T-helper 2 cell treated with Interferon-gamma antibody and Interleukin-4, amounts not matched to agents 5 μg/mL and 100 μg/mL, for 36 hours (primary cell): ENCODE measurements at regions not wholly inside any gene's neighbourhood (a gene's known extent, or its start where the extent isn't known, plus 50 kb on each side); places are given as distances from the start of the nearest gene placed in this dataset.
A peak's percentile ranks its signal among the peaks of the same experiment; 100 is the strongest.

Experiments used
- DNase-seq: peaks from one replicate; pipeline ENCODE4 v3.0.0; 2021; ENCODE audit warnings: low spot score
- H3K27ac Mint-ChIP-seq: one replicate; pipeline ENCODE4 v1.8.0; 2021; ENCODE audit warnings: mild to moderate bottlenecking, mixed read lengths
- H3K27me3 Mint-ChIP-seq: one replicate; pipeline ENCODE4 v1.8.0; 2021; ENCODE audit warnings: low read depth, mixed read lengths
- H3K36me3 Mint-ChIP-seq: one replicate; pipeline ENCODE4 v1.8.0; 2021; ENCODE audit warnings: low read depth, mixed read lengths
- H3K4me1 Mint-ChIP-seq: one replicate; pipeline ENCODE4 v1.8.0; 2021; ENCODE audit warnings: low read depth, mixed read lengths
- H3K4me3 Mint-ChIP-seq: one replicate; pipeline ENCODE4 v1.8.0; 2022; ENCODE audit warnings: mild to moderate bottlenecking, moderate library complexity, mixed read lengths
- H3K9me3 Mint-ChIP-seq: one replicate; pipeline ENCODE4 v1.8.0; 2021; ENCODE audit warnings: mixed read lengths

DNA sequence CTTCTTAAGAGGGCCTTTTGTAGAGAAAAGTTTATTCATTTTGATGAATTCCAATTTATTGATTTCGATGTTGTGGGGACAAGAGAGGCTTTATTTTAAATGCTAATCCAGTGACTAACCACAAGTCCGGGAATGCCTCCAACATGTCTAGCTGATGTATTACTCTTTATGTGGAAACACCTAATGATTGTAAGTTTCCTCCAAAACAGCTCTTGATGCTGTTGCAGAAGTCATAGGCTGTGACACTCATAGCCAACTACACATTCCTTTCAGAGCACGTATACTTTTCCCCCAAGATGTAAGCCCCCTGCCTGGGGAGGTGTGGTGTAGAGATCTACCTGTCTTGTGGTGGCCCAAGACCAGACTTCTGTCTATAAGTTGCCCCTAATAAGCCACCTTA is 61.3 kb upstream of the RNF24 start:
- H3K9me3 Mint-ChIP-seq, result peaks cover 3% of the 10 kb centered on the region
- H3K4me1 Mint-ChIP-seq, result peaks cover 46% of the 10 kb centered on the region
- DNase-seq, result no peak
- H3K27me3 Mint-ChIP-seq, result no peaks in the 10 kb centered on the region
- peaks cover 3% of the 10 kb centered on the region for H3K36me3 Mint-ChIP-seq
- H3K4me3 Mint-ChIP-seq, result no peak overlapping the region
- H3K27ac Mint-ChIP-seq, result no peak overlapping the region

- H3K4me3 Mint-ChIP-seq, result no peak overlapping the region
- DNase-seq, result no peak
- no peaks in the 10 kb centered on the region for H3K9me3 Mint-ChIP-seq
- H3K4me1 Mint-ChIP-seq, result peaks cover 43% of the 10 kb centered on the region
- H3K27ac Mint-ChIP-seq, result no peak overlapping the region
- no peaks in the 10 kb centered on the region for H3K27me3 Mint-ChIP-seq
- no peaks in the 10 kb centered on the region for H3K36me3 Mint-ChIP-seq
Measured at GRCh38 chr20:4076033-4076432, 60.7 kb upstream of the RNF24 start.

DNA sequence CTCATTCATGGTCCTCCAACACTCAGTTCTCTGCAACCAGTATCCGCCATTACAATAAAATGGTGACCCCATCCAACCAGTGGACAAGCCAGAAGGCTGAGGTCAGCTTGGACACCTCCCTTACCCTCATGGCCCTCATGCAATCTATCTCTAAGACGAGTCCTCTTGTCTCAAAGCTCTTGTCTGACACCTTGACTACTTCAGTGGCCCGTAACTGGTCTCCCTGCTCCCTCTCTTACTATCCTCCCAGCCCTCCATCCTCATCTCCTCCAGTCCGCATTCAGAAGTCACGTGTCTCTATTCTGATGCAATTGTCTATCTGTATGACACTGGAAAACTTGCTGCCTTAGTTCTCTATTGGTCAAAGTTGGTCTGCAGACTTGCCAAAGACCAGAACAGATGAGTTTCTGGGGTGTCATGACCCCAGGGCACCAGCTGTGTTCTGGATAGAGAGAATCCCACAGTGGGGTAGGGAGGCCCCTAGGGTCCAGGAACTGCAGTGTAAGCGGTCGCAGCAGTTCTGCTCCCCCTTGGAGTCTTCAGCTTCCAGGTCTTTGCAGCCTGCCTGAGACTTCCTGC is 59.6 kb upstream of the RNF24 start:
- no peak for DNase-seq
- peaks cover 1% of the 10 kb centered on the region for H3K9me3 Mint-ChIP-seq
- no peaks in the 10 kb centered on the region for H3K36me3 Mint-ChIP-seq
- H3K4me1 Mint-ChIP-seq, result peaks cover 43% of the 10 kb centered on the region
- no peak overlapping the region for H3K27ac Mint-ChIP-seq
- no peaks in the 10 kb centered on the region for H3K27me3 Mint-ChIP-seq
- no peak overlapping the region for H3K4me3 Mint-ChIP-seq

- peak overlapping the region; percentile 9 for H3K27ac Mint-ChIP-seq
- no peaks in the 10 kb centered on the region for H3K36me3 Mint-ChIP-seq
Measured at GRCh38 chr20:4073852-4074741, 58.7 kb upstream of the RNF24 start.

GRCh38 chr20:4071178-4071693 is 55.9 kb upstream of the RNF24 start:
- H3K9me3 Mint-ChIP-seq, result peaks cover 4% of the 10 kb centered on the region
- H3K27ac Mint-ChIP-seq, result no peak overlapping the region

More at GRCh38 chr20:4073852-4074741, 58.7 kb upstream of the RNF24 start:
- no peak overlapping the region for H3K4me3 Mint-ChIP-seq
- peaks cover 40% of the 10 kb centered on the region for H3K4me1 Mint-ChIP-seq
- no peak for DNase-seq
- H3K27me3 Mint-ChIP-seq, result no peaks in the 10 kb centered on the region
- H3K9me3 Mint-ChIP-seq, result peaks cover 4% of the 10 kb centered on the region

DNA sequence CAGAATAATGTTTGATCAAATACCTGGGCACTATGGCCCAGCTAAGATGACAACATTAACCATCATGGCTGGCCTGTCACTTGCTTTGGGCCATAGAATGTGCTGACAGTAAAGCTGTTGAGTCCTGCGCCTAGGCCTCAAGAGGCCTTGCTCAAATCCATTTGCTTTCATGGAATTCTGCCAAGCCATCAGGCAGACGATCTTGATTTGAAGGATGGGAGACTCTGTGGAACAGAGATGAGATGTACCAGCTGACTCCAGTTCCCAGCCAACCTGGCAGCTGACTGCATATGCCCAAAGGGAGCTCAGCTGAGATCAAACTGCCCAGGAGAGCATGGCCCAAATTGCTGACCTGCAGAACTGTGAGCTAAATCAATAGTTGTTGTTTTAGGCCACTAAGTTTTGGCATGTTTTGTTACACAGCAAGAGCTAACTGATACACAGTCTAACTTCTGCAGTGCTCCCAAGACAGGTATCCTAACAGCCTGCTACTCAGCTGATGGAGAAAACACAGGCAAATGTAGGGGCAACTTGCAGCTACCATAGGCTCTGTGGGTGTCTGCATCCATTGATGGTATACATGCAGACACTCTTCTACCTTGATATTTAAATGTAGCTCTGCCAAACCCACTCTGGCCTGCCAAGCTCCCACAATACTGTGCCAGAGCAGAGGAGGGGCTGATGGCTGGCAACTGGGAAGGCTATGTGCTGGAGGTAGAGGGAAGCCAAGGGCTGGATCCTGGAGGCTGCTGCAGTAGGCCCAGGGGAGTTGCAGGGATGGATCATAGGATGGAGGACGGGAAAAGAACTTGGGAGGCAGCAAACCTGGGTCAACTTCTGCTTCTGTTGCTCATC is 55.2 kb upstream of the RNF24 start:
- Mint-ChIP-seq H3K4me3 (no peak overlapping the region), H3K4me1 (peaks cover 43% of the 10 kb centered on the region), H3K9me3 (peaks cover 4% of the 10 kb centered on the region), H3K27me3 (no peaks in the 10 kb centered on the region), H3K27ac (no peak overlapping the region), H3K36me3 (no peaks in the 10 kb centered on the region)
- DNase-seq, result no peak

More at GRCh38 chr20:4071178-4071693, 55.9 kb upstream of the RNF24 start:
- Mint-ChIP-seq H3K4me1 (peaks cover 41% of the 10 kb centered on the region), H3K27me3 (no peaks in the 10 kb centered on the region), H3K4me3 (no peak overlapping the region), H3K36me3 (no peaks in the 10 kb centered on the region)
- no peak for DNase-seq

DNA sequence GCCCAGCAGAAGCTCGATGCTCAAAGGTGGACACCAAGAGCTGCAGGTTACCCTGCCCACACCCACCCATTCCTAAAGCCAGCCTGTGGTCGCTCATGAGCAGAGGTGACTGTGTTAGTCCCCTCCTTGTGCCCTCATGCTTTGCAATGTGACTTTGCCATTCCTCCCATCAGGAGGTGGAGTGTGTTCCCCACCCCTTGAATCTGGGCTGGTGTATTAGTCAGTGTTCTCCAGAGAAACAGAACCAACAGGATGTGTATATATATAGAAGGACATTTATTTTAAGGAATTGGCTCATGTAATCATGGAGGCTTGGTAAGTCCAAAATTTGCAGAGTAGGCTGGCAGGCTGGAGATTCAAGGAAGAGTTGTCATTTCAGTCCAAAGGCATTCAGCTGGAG is 54.4 kb upstream of the RNF24 start:
- no peak overlapping the region for H3K27ac Mint-ChIP-seq
- H3K9me3 Mint-ChIP-seq, result peaks cover 4% of the 10 kb centered on the region
- H3K4me1 Mint-ChIP-seq, result peaks cover 44% of the 10 kb centered on the region
- no peak overlapping the region for H3K4me3 Mint-ChIP-seq
- no peak for DNase-seq
- H3K27me3 Mint-ChIP-seq, result no peaks in the 10 kb centered on the region
- H3K36me3 Mint-ChIP-seq, result no peaks in the 10 kb centered on the region

- DNase-seq, result no peak
- Mint-ChIP-seq H3K4me3 (no peak overlapping the region), H3K9me3 (peaks cover 4% of the 10 kb centered on the region), H3K27me3 (no peaks in the 10 kb centered on the region), H3K36me3 (no peaks in the 10 kb centered on the region), H3K27ac (no peak overlapping the region), H3K4me1 (peaks cover 41% of the 10 kb centered on the region)
Measured at GRCh38 chr20:4068708-4069107, 53.4 kb upstream of the RNF24 start.

GRCh38 chr20:4067600-4068261 is 52.4 kb upstream of the RNF24 start:
- Mint-ChIP-seq H3K4me1 (peaks cover 50% of the 10 kb centered on the region), H3K4me3 (no peak overlapping the region), H3K9me3 (peaks cover 4% of the 10 kb centered on the region), H3K27ac (no peak overlapping the region), H3K27me3 (no peaks in the 10 kb centered on the region), H3K36me3 (no peaks in the 10 kb centered on the region)
- DNase-seq, result no peak

DNA sequence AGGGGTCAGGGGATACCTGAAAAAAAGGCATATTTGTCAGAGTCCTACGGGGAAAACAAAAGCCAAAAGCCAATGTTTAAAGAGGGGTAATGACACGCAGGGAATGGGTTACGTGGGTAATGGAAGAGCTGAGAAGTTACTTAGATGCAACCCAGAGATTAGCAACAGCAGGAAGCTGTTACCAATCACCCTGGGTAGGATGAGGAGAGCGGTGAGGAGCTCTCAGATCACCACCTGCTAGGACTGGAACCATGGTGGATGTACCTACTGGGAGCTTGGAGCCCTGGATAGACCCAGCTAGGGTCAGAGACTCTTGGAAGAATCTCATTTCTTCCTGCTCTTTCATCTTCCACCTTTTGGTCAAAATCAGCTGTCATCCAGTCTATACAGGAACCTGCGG is 51.2 kb upstream of the RNF24 start:
- Mint-ChIP-seq H3K9me3 (peaks cover 7% of the 10 kb centered on the region), H3K27me3 (no peaks in the 10 kb centered on the region), H3K36me3 (peaks cover 2% of the 10 kb centered on the region), H3K4me3 (peak overlapping the region; percentile 20), H3K4me1 (peaks cover 55% of the 10 kb centered on the region), H3K27ac (peak overlapping the region; percentile 39)
- no peak for DNase-seq

DNA sequence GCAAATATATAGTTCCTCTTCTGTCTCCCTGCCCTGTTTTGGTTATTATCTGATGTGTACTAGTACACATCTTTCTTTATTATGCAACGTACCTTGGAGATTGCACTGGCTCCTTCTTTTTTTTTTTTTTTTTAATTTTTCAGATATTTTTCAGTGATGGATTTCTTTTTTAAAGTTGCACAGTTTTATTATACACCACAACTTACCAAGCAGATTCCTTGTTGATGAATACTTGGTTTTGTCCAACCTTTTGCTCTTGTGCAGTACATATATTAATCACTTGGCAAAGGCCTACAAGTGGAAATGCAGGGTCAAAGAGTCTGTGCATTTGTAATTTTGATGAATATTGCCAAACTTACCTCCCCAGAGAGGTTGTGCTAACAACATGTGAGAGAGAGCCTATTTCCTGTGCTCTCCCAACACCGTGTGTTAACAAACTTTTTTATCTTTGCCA is 50.1 kb upstream of the RNF24 start:
- H3K27me3 Mint-ChIP-seq, result no peaks in the 10 kb centered on the region
- peaks cover 65% of the 10 kb centered on the region for H3K4me1 Mint-ChIP-seq
- H3K36me3 Mint-ChIP-seq, result peaks cover 2% of the 10 kb centered on the region
- peak overlapping the region; percentile 38 for H3K27ac Mint-ChIP-seq
- DNase-seq, result no peak
- H3K4me3 Mint-ChIP-seq, result peak overlapping the region; percentile 4
- H3K9me3 Mint-ChIP-seq, result peaks cover 7% of the 10 kb centered on the region
